Umbilical cord (tissue), 1 donor: ENCODE measurements at regions not wholly inside any gene's neighbourhood (a gene's known extent, or its start where the extent isn't known, plus 50 kb on each side); places are given as distances from the start of the nearest gene placed in this dataset.
"Not testable (repeated sequence)": the region's sequence is repeated elsewhere in the genome, so short reads cannot be mapped to it uniquely, and the experiment has no call there.

Source experiments
- DNase-seq: peaks from one replicate; pipeline ENCODE4 v3.0.0-alpha.2; 2015; ENCODE audit warnings: low spot score

DNA sequence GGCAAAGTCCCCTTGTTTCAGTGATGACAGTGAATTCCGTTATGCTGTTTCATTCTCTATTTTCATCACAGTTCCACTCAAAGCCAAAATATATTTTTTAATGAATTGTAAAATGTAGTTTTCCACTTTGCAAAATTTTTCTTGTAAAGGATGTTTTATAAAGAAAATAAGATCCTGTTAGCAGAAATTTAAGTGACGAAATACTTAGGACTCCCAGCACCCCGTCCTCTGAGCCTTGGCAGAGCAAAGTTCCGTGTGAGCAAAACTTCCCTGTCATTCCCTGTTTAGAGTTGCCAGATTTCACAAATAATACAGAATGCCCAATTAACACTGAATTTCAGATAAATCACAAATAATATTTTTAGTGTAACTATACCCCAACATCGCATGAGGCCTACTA, 81.0 kb upstream of the RBPJ start:
- no peak for DNase-seq

DNA sequence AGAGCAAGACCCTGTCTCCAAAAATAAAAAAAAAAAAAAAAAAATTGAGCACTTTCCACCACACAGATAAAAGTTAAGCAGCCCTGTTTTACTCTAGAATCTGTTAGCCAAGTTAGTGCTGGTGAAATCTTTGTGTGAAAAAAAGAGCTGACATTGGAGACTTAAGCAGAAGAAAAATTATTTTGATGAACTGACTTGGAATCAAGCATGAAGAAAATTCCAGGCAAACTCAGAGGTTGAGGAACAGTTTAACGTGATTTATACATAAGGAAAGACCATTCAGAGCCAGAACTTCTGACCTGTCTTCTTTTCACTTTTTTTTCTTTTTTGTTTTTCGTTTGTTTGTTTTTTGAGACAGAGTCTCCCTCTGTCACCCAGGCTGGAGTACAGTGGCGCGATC, 79.6 kb upstream of the RBPJ start:
- DNase-seq, result no peak

DNA sequence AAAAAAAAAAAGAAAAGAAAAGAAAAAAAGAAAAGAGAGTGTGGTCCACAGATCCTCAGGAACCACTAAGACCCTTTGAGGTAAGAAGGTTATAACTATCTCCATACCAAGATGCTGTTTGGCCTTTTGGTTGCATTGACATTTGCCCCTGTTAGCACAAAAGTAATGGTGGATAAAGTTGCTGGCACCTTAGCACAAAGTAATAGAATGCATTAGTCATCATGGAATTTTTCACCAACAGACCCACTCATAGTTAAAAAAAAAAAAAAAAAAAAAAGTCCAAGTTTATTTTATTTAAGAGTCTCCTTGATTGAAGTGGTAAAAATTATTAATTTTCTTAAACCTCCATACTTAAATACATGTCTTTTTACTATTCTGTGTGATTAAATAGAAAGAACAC, 78.4 kb upstream of the RBPJ start:
- no peak for DNase-seq

DNA sequence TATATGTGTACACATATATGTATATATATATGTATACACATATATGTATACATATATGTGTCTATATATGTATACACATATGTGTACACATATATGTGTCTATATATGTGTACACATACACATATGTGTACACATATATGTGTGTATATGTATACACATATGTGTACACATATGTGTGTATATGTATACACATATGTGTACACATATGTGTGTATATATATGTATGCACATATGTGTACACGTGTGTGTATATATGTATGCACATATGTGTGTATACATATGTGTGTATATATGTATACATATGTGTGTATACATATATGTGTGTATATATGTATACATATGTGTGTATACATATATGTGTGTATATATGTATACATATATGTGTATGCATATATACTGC, 76.7 kb upstream of the RBPJ start:
- not testable (repeated sequence) for DNase-seq

DNA sequence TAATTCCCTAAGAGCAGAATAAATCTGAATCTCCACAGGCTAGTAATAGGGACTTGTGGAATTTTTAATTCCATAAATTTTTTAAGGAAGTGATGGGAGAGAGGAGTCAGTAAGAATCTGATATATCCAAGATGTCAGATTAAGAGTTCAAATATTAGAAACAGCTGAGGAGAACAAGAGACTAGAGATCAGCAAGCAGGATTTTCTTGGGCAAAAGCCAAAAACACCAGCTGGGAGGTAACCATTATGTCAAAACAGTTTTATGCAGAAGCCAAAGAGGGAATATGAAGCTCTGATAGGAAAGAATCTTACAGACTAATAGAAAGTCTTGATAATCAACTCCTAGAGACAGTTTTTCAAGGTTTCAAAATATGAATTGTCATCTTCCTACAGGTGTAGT, 72.2 kb upstream of the RBPJ start:
- peak; percentile 88 for DNase-seq

DNA sequence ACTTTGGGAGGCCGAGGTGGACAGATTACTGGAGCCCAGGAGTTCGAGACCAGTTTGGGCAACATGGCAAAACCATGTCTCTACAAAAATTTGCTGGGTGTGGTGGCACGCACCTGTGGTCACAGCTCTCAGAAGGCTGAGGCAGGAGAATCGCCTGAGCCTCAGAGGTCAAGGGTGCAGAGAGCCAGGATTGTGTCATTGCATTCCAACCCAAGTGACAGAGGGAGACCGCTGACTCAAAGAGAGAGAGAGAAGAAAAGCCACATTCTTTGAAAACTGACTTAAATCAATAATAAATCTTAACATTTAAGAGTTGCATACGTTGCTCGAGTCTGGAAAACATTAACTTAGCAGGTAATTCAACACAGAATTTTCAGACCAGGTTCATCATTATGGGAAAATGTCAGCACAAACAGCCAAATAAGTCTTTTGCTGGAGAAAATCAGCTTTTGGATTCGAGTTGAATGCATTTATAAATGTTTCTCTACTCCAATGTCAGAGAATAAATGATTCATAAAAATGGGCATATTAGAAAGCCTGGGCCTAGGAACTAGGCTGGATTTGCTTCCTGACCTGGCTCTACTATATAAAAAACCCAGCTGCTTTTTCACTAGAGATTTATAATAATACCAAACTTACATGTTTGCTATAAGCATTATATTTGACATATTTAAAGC, 68.3 kb upstream of the RBPJ start:
- peak; percentile 54 for DNase-seq

DNA sequence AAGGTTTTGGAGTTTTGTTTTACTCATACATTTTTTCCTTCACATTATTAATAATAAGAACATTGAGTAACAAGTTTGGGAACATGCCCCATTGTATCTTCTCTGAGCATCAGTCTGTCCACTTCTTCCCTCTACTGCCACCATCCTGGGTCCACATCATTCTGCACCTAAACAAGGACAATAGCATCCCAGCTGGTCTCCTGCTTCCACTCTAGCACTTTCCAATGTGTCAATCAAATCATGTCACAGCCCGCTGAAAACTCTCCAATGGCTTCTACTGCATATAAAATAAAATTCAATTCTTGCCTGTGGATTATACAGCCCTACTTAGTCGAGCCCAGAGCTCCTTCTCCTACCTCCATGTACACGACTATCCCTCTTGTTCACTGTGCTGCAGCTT, 66.8 kb upstream of the RBPJ start:
- no peak for DNase-seq

DNA sequence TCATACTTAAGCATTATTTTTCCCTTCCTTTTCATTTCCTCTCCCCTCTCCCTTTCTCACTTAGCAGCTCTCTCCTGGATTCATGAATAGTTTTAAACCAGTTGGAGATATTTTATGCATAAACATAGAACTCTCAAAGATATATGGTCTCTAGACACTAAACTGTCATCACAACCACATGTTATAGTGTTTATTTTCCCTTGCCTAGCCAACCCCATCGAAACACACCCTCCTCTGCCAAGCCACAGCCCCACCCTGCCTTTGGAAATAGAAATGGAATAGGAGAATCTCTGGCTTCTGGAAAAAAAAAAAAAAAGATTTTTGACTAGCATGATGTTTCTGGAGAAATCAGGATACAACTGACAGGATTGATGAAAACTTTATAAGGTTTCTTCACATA, 64.8 kb upstream of the RBPJ start:
- no peak for DNase-seq

DNA sequence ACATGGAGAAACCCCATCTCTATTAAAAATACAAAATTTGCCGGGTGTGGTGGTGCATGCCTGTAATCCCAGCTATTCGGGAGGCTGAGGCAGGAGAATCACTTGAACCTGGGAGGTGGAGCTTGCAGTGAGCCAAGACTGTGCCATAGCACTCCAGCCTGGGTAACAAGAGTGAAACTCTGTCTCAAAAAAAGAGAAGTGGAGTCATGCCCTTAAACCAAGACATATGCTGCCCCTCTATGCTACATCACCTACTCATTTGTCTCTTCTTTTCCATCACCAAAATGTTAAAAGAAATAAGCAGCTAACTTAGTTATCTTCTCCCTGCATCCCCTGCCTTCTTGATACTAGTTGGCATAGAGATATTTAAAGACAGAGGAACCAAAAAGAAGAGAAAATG, 63.4 kb upstream of the RBPJ start:
- not testable (repeated sequence) for DNase-seq

DNA sequence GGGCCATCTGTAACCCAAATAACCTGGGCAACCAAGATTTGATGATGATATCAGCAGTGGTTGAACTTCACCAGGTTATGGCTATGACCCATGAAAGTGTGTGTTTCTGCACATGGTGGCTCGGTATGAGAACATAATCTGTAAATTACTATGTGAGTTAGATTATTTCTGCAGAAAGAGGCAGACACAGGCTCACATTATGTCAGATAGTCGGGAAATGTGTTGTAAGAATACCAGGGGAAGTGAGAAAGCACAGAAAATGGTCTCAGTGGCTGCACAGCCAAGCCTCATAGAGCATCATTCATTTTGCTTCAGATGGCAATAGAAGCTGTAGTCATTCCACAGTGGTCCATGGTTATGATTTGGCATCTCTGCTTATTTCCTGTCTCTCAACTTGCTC, 63.0 kb upstream of the RBPJ start:
- no peak for DNase-seq

DNA sequence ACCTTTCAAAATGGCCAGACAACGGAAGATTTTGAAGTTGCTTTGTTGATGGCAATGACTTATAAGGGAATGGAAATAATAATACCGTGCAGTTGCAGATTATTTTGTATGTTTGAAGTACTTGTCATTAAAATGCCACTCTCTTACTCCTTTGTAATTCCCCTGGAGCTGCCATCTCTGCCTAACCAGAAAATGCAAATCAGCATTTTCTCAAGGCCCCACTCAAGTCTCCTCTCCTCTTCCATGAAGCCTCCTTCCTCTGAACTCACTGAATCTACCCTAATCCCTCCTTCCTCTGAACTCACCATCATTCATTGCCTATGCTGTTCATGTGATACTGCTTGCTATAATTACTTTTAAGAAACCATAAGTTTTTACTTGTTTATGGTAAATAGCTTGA, 60.2 kb upstream of the RBPJ start:
- no peak for DNase-seq

DNA sequence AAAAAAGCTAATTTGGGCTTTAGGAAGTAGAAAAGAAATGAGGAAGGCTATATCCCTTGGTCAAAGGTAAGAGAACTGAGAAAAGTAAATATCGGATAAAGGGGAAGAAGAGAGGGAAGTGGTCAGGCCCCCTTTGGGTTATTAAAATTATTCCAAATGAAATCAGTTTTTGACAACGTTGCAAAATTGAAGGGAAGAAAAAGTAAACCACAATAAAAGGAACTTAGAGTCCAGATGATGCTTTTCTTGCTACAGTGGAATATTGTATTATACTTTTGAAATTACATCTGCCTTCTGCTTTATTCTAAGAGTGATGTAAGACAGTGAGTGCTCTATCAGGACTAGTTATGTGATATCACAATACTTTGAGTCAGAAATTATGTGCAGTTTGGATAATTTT, 59.4 kb upstream of the RBPJ start:
- DNase-seq, result no peak

DNA sequence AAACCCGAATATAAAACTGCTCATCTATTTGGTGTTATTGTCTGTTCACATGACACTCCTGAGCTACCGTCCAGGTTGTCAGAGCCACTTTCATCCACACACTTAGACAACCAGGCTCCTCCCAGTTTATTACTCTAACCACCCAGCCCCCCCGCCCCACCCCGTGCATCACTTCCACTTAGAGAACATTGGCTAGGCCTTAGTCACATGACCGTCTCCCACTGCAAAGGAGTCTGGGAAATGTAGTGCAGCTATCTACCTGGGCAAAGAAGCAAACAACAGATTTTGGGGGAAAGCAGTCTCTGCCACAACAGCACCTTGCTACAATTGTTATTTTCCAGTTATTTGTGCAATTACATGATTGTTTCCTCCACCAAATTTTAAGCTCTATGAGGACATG, 57.6 kb upstream of the RBPJ start:
- DNase-seq, result no peak

DNA sequence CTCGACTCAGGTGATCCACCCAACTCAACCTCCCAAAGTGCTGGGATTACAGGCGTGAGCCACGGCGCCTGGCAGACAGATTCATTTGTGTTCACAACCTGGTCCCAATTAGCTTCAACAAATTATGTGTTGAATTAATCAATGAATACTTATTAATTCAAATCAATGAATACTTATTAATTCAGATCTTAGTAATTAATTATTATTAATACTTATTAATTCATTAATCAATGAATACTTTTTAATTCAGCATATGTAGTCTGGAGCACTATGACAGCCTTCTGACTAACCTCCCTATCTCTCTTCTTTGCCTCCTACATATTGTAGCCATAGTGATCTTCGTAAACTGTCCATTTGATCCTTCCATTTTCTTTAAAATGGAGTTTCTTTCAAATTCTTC, 56.7 kb upstream of the RBPJ start:
- no peak for DNase-seq

DNA sequence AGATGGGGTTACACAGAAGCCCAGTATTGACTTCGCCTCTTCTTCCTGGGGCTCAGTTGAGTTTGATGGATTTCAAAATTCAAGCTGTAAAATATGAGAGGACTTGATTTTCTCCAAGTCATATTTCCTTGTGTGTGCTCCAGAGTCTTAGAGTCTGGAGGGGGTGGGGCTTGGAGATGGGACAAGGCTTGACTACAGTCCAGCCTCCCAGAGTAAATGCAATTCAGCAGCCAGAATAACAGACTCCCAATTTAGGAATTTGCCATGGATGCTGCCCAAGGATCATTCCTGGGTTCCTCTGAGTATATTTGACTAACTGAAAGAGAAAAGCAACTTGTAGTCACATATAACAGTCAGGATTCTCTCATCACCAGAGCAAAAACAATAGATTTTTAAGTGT, 53.7 kb upstream of the RBPJ start:
- DNase-seq, result peak; percentile 83

DNA sequence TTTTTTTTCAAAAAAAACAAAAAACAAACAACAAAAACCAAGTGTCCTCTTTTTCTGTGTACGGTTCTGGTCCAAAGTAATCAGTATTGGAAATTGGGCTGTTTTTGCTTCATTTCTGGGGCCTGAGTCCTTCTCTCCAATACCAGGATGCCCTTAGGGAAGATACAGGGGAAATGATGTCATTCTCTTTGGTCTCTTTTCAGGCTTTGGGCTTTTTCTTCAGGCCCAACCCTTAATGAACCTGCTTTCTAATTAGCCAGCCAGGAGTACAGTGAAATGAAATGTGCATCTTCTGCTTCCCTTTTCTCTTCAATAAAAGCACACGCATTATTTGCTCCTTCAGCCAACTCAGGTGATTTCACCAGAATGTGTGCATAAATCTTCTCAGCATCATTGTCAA, 52.6 kb upstream of the RBPJ start:
- DNase-seq, result no peak

DNA sequence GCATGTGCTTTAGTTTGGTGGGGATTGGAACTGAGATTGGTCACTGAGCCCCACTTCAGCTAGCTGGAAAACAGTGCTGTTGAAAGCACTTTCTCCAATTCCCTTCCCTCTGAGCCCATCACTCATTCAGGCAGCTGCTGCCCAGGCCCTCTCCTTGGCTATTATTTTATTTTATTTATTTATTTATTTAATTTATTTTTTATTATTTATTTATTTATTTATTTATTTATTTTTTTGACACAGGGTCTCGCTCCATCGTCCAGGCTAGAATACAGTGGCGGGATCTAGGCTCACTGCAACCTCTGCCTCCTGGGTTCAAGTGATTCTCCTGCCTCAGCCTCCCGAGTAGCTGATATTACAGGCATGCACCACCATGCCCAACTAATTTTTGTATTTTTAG, 51.8 kb upstream of the RBPJ start:
- DNase-seq, result no peak
